GM23338 (cell line): ENCODE measurements at regions not wholly inside any gene's neighbourhood (a gene's known extent, or its start where the extent isn't known, plus 50 kb on each side); places are given as distances from the start of the nearest gene placed in this dataset.

ENCODE experiments used
- ATAC-seq: fragments of 200-7000 bp; cut with Tn5 transposase; 3 replicates; pipeline ENCODE4 v1.9.1; 2020
- DNase-seq: peaks from one replicate; pipeline ENCODE4 v3.0.0-alpha.2; 2015; ENCODE audit warnings: low spot score
- H2AFZ ChIP-seq: fragments of 200-600 bp; sonication (generic); 2 replicates; pipeline ENCODE4 v1.8.0; 2016; ENCODE audit warnings: antibody characterized with exemption, mild to moderate bottlenecking, moderate library complexity
- H3F3A ChIP-seq: fragments of 200-600 bp; sonication (generic); replicated peaks from 2 replicates; pipeline ENCODE4 v1.8.0; 2017; ENCODE audit warnings: antibody characterized with exemption, mixed run types, low read depth
- H3K27ac ChIP-seq: fragments of 200-600 bp; sonication (generic); 2 replicates; pipeline ENCODE4 v1.6.1; 2016; ENCODE audit warnings: low read depth
- H3K27me3 ChIP-seq: fragments of 200-600 bp; sonication (generic); 2 replicates; pipeline ENCODE4 v1.8.0; 2016; ENCODE audit warnings: mild to moderate bottlenecking, mixed run types, moderate library complexity; ENCODE audit not compliant: insufficient read depth
- H3K36me3 ChIP-seq: fragments of 200-600 bp; sonication (generic); 2 replicates; pipeline ENCODE4 v1.8.0; 2016; ENCODE audit warnings: mild to moderate bottlenecking; ENCODE audit not compliant: insufficient read depth
- H3K4me1 ChIP-seq: fragments of 200-600 bp; sonication (generic); 2 replicates; pipeline ENCODE4 v1.8.0; 2016; ENCODE audit warnings: mild to moderate bottlenecking, moderate library complexity; ENCODE audit not compliant: insufficient read depth
- H3K4me2 ChIP-seq: fragments of 200-600 bp; sonication (generic); 2 replicates; pipeline ENCODE4 v1.7.1; 2017; ENCODE audit warnings: mixed run types
- H3K4me3 ChIP-seq: fragments of 200-600 bp; sonication (generic); 2 replicates; pipeline ENCODE4 v1.6.1; 2016; ENCODE audit warnings: mixed run types
- H3K79me2 ChIP-seq: fragments of 200-600 bp; sonication (generic); replicated peaks from 2 replicates; pipeline ENCODE4 v1.8.0; 2017; ENCODE audit warnings: mild to moderate bottlenecking; ENCODE audit not compliant: insufficient read depth
- H3K9me2 ChIP-seq: fragments of 200-600 bp; sonication (generic); 2 replicates; pipeline ENCODE4 v1.8.0; 2017; ENCODE audit not compliant: insufficient read depth
- H4K20me1 ChIP-seq: fragments of 200-600 bp; sonication (generic); replicated peaks from 2 replicates; pipeline ENCODE4 v1.8.0; 2017; ENCODE audit warnings: mild to moderate bottlenecking; ENCODE audit not compliant: insufficient read depth
- H3K27ac Mint-ChIP-seq: 2 replicates; pipeline ENCODE4 v1.8.0; 2020; ENCODE audit warnings: inconsistent platforms, mild to moderate bottlenecking, moderate library complexity, mixed read lengths
- H3K27me3 Mint-ChIP-seq: 3 replicates; pipeline ENCODE4 v1.8.0; 2022; ENCODE audit warnings: low read depth, mild to moderate bottlenecking, moderate library complexity, mixed read lengths, inconsistent platforms; ENCODE audit not compliant: insufficient read depth, poor library complexity
- H3K36me3 Mint-ChIP-seq: 3 replicates; pipeline ENCODE4 v1.8.0; 2021; ENCODE audit warnings: low read depth, mild to moderate bottlenecking, inconsistent platforms, moderate library complexity, mixed read lengths
- H3K4me1 Mint-ChIP-seq: 3 replicates; pipeline ENCODE4 v1.8.0; 2020; ENCODE audit warnings: mild to moderate bottlenecking, inconsistent platforms, mixed read lengths
- H3K4me3 Mint-ChIP-seq: 3 replicates; pipeline ENCODE4 v1.8.0; 2021; ENCODE audit warnings: moderate library complexity, mild to moderate bottlenecking, inconsistent platforms, mixed read lengths
- H3K9me3 Mint-ChIP-seq: 3 replicates; pipeline ENCODE4 v1.8.0; 2020; ENCODE audit warnings: moderate library complexity, mild to moderate bottlenecking, inconsistent platforms, mixed read lengths
- CREB1 ChIP-seq: fragments of 250-450 bp; sonication (Bioruptor Pico); IDR thresholded peaks from 2 replicates; pipeline ENCODE4 v1.5.0; 2020; ENCODE audit warnings: low read depth, mild to moderate bottlenecking, moderate library complexity
- CTCF ChIP-seq, 2 experiments: fragments of 200-600 bp in 1 of 2; sonication (generic) in 1 of 2; conservative IDR thresholded peaks; 2 replicates each; pipeline versions ENCODE4 v1.5.1 to v1.6.1; 2016 to 2017; ENCODE audit warnings: antibody characterized with exemption in 2 of 2, low read depth in 2 of 2, mild to moderate bottlenecking in 2 of 2, moderate library complexity in 1 of 2
- EZH2 ChIP-seq: fragments of 200-600 bp; sonication (generic); IDR thresholded peaks from one replicate; pipeline ENCODE4 v1.8.0; 2017; ENCODE audit warnings: antibody characterized with exemption, mild to moderate bottlenecking, low read depth; ENCODE audit not compliant: unreplicated experiment
- EZH2phosphoT487 ChIP-seq: fragments of 200-600 bp; sonication (generic); IDR thresholded peaks from one replicate; pipeline ENCODE4 v1.8.1; 2018; ENCODE audit warnings: antibody characterized with exemption; ENCODE audit not compliant: unreplicated experiment
- JUNB ChIP-seq: IDR thresholded peaks from one replicate; pipeline ENCODE4 v1.6.1; 2016; ENCODE audit warnings: antibody characterized with exemption; ENCODE audit not compliant: unreplicated experiment
- POLR2AphosphoS5 ChIP-seq: IDR thresholded peaks from 2 replicates; pipeline ENCODE4 v1.6.1; 2016; ENCODE audit warnings: antibody characterized with exemption, low read depth
- REST ChIP-seq: IDR thresholded peaks from one replicate; pipeline ENCODE4 v1.6.1; 2018; ENCODE audit warnings: antibody characterized with exemption; ENCODE audit not compliant: unreplicated experiment
- STAT1 ChIP-seq: IDR thresholded peaks from one replicate; pipeline ENCODE4 v1.6.1; 2016; ENCODE audit warnings: antibody characterized with exemption; ENCODE audit not compliant: unreplicated experiment
- ZNF114 ChIP-seq: fragments of 250-450 bp; sonication (Bioruptor Pico); IDR thresholded peaks from 2 replicates; pipeline ENCODE4 v1.5.0; 2020; ENCODE audit warnings: mild to moderate bottlenecking, moderate library complexity
- ZNF331 ChIP-seq: fragments of 250-450 bp; sonication (Bioruptor Pico); IDR thresholded peaks from 2 replicates; pipeline ENCODE4 v1.5.0; 2020; ENCODE audit warnings: low read depth, mild to moderate bottlenecking, moderate library complexity
- TF ChIP-seq, protein P1 (sequence below): fragments of 250-450 bp; sonication (Bioruptor Pico); IDR thresholded peaks from 2 replicates; pipeline ENCODE4 v1.5.0; 2020; ENCODE audit warnings: mild to moderate bottlenecking, moderate library complexity
- TF ChIP-seq, protein P2 (sequence below): IDR thresholded peaks from 2 replicates; pipeline ENCODE4 v1.6.1; 2016; ENCODE audit warnings: antibody characterized with exemption

DNA sequence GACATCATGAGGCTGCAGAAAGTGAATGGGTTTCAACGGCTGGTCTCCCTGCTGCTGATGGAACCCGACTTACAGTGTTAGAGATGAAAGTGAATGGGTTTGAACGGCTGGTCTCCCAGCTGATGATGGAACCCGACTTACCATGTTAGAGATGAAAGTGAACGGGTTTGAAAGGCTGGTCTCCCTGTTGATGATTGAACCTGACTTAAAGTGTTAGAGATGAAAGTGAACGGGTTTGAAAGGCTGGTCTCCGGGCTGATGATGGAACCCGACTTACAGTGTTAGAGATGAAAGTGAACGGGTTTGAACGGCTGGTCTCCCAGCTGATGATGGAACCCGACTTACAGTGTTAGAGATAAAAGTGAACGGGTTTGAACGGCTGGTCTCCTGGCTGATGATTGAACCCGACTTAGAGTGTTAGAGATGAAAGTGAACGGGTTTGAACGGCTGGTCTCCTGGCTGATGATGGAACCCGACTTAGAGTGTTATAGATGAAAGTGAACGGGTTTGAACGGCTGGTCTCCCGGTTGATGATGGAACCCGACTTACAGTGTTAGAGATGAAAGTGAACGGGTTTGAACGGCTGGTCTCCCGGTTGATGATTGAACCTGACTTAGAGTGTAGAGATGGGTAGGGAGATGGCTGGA is 76.1 kb upstream of the ALKAL2 start:
- Histone ChIP-seq H3K36me3 (no peaks in the 10 kb centered on the region; the same call in 1 of the 2 replicates), H3K4me1 (no peaks in the 10 kb centered on the region), H3K9me2 (0 out of 2 replicates have a peak, but pooled peaks cover 2% of the 10 kb centered on the region), H3K27me3 (no peaks in the 10 kb centered on the region), H2AFZ (no peak overlapping the region), H3K4me3 (no peak overlapping the region), H3F3A (no peaks in the 10 kb centered on the region), H4K20me1 (no peaks in the 10 kb centered on the region), H3K4me2 (no peak overlapping the region), H3K79me2 (no peaks in the 10 kb centered on the region), H3K27ac (no peak overlapping the region)
- no peak overlapping the region for H3K27ac Mint-ChIP-seq
- no peak for ATAC-seq
- no peaks in the 10 kb centered on the region; the same call in 2 of the 3 replicates for H3K9me3 Mint-ChIP-seq
- no peaks in the 10 kb centered on the region for H3K36me3 Mint-ChIP-seq
- no peaks in the 10 kb centered on the region for H3K4me1 Mint-ChIP-seq
- H3K27me3 Mint-ChIP-seq: peaks cover 5% of the 10 kb centered on the region
- no peak for DNase-seq
- TF ChIP-seq POLR2AphosphoS5 (no peak), EZH2phosphoT487 (no peak), ZNF331 (CRISPR knock-in tag) (no peak), REST (no peak), ZNF114 (no peak), CTCF (conservative IDR thresholded peaks at IDR 0.05; ENCODE audit: low read depth in 2 of 2) (no peak), EZH2 (no peak), JUNB (no peak), STAT1 (no peak), CREB1 (CRISPR knock-in tag) (no peak)
- TF ChIP-seq, protein P1, sequence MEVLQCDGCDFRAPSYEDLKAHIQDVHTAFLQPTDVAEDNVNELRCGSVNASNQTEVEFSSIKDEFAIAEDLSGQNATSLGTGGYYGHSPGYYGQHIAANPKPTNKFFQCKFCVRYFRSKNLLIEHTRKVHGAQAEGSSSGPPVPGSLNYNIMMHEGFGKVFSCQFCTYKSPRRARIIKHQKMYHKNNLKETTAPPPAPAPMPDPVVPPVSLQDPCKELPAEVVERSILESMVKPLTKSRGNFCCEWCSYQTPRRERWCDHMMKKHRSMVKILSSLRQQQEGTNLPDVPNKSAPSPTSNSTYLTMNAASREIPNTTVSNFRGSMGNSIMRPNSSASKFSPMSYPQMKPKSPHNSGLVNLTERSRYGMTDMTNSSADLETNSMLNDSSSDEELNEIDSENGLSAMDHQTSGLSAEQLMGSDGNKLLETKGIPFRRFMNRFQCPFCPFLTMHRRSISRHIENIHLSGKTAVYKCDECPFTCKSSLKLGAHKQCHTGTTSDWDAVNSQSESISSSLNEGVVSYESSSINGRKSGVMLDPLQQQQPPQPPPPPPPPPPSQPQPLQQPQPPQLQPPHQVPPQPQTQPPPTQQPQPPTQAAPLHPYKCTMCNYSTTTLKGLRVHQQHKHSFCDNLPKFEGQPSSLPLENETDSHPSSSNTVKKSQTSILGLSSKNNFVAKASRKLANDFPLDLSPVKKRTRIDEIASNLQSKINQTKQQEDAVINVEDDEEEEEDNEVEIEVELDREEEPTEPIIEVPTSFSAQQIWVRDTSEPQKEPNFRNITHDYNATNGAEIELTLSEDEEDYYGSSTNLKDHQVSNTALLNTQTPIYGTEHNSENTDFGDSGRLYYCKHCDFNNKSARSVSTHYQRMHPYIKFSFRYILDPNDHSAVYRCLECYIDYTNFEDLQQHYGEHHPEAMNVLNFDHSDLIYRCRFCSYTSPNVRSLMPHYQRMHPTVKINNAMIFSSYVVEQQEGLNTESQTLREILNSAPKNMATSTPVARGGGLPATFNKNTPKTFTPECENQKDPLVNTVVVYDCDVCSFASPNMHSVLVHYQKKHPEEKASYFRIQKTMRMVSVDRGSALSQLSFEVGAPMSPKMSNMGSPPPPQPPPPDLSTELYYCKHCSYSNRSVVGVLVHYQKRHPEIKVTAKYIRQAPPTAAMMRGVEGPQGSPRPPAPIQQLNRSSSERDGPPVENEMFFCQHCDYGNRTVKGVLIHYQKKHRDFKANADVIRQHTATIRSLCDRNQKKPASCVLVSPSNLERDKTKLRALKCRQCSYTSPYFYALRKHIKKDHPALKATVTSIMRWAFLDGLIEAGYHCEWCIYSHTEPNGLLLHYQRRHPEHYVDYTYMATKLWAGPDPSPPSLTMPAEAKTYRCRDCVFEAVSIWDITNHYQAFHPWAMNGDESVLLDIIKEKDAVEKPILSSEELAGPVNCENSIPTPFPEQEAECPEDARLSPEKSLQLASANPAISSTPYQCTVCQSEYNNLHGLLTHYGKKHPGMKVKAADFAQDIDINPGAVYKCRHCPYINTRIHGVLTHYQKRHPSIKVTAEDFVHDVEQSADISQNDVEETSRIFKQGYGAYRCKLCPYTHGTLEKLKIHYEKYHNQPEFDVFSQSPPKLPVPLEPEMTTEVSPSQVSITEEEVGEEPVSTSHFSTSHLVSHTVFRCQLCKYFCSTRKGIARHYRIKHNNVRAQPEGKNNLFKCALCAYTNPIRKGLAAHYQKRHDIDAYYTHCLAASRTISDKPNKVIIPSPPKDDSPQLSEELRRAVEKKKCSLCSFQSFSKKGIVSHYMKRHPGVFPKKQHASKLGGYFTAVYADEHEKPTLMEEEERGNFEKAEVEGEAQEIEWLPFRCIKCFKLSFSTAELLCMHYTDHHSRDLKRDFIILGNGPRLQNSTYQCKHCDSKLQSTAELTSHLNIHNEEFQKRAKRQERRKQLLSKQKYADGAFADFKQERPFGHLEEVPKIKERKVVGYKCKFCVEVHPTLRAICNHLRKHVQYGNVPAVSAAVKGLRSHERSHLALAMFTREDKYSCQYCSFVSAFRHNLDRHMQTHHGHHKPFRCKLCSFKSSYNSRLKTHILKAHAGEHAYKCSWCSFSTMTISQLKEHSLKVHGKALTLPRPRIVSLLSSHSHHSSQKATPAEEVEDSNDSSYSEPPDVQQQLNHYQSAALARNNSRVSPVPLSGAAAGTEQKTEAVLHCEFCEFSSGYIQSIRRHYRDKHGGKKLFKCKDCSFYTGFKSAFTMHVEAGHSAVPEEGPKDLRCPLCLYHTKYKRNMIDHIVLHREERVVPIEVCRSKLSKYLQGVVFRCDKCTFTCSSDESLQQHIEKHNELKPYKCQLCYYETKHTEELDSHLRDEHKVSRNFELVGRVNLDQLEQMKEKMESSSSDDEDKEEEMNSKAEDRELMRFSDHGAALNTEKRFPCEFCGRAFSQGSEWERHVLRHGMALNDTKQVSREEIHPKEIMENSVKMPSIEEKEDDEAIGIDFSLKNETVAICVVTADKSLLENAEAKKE: no peak
- TF ChIP-seq, protein P2, sequence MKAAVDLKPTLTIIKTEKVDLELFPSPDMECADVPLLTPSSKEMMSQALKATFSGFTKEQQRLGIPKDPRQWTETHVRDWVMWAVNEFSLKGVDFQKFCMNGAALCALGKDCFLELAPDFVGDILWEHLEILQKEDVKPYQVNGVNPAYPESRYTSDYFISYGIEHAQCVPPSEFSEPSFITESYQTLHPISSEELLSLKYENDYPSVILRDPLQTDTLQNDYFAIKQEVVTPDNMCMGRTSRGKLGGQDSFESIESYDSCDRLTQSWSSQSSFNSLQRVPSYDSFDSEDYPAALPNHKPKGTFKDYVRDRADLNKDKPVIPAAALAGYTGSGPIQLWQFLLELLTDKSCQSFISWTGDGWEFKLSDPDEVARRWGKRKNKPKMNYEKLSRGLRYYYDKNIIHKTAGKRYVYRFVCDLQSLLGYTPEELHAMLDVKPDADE: no peak
- H3K4me3 Mint-ChIP-seq: no peak overlapping the region
